ENCODE measurements at regions not wholly inside any gene's neighbourhood (a gene's known extent, or its start where the extent isn't known, plus 50 kb on each side); places are given as distances from the start of the nearest gene placed in this dataset.

DNA sequence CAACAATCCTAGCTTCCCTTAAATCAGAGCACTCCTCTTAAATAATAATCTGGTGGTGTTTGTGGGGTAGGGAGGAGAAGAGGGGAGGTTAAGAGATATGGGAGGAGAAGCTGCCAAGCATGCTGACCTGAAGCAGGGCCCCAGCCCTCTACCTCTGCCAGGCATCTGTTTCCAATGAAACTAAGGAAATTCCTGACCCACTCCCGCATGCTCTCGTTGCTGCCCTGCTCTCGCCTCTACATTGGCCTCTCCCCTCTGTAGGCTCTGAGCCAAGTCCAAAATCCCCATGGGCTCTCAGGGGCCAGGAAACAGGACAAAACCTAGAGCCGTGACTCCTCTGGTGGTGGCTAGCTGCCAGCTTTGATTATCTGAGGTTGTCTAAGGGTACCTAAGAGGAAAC, 559.5 kb upstream of the CDH11 start:
- no peak for TF ChIP-seq CTCF (conservative IDR thresholded peaks at IDR 0.05 in 1 of 2, IDR thresholded peaks at IDR 0.05 in 1 of 2; ENCODE audit: low read depth in 1 of 2, low read length in 2 of 2)
- TF ChIP-seq EZH2 (IDR thresholded peaks at IDR 0.05; ENCODE audit: low read length, missing control alignments) = no peak
